GM12872 (cell line): ENCODE measurements at regions not wholly inside any gene's neighbourhood (a gene's known extent, or its start where the extent isn't known, plus 50 kb on each side); places are given as distances from the start of the nearest gene placed in this dataset.

Experiments
- CTCF ChIP-seq: IDR thresholded peaks from 3 replicates; pipeline ENCODE4 v1.5.1; 2011; ENCODE audit warnings: low read depth, mild to moderate bottlenecking, low read length, moderate library complexity; ENCODE audit not compliant: insufficient read depth

- no peak for TF ChIP-seq CTCF
Observed at GRCh38 chr6:22083119-22083518, 213.7 kb downstream of the PRL start.

GRCh38 chr6:22087960-22088706, 208.7 kb downstream of the PRL start:
- no peak for TF ChIP-seq CTCF

GRCh38 chr6:22091424-22091948, 205.3 kb downstream of the PRL start:
- TF ChIP-seq CTCF: no peak

- TF ChIP-seq CTCF: no peak
Observed at GRCh38 chr6:22095836-22096235, 201.0 kb downstream of the PRL start.

- no peak for TF ChIP-seq CTCF
Observed at GRCh38 chr6:22098601-22099031, 198.2 kb downstream of the PRL start.

GRCh38 chr6:22099231-22099630, 197.6 kb downstream of the PRL start:
- no peak for TF ChIP-seq CTCF

- TF ChIP-seq CTCF: no peak
Observed at GRCh38 chr6:22099923-22100322, 196.9 kb downstream of the PRL start.
